ENCODE measurements at regions not wholly inside any gene's neighbourhood (a gene's known extent, or its start where the extent isn't known, plus 50 kb on each side); places are given as distances from the start of the nearest gene placed in this dataset.

GRCh38 chr20:61031101-61031830 is 220.8 kb upstream of the CDH4 start:
- no peak for DNase-seq

DNA sequence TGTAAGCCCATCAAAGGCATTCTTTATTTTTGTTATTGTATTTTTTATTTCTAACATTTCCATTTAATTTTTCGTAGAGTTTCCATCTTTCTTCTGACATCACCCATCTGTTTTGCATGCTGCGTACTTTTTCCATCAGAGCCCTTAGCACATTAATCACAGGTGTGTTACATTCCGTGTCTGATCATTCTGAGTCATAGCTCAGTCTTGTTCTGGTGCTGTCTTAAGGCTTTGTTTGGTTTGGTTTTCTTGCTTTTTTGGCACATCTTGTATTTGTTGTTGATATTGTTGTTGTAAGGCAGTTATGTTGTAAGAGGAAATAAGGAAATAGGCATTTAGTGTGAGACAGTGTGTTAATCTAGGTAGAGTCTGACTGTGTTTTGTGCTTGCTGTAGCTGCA is 214.6 kb upstream of the CDH4 start:
- DNase-seq = no peak

DNA sequence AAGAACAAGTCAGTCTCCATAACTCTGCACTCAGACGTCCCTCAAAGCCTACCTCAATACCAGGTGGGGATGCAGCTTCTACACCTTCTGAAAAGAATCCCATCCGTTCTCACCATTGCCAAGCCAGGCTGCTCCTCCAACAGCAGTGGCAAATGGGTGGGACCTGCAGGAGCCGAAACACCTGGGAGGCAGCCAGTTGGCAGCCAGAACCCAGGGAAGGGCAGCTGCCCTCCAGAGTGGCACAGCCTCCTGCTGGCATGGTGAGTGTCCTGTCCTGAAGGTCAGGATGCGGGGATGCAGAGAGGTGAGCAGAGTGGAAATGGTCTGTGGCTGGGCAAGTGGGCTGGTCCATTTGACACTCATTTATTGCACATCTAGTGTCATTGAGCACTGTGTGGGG is 210.6 kb upstream of the CDH4 start:
- no peak for DNase-seq

DNA sequence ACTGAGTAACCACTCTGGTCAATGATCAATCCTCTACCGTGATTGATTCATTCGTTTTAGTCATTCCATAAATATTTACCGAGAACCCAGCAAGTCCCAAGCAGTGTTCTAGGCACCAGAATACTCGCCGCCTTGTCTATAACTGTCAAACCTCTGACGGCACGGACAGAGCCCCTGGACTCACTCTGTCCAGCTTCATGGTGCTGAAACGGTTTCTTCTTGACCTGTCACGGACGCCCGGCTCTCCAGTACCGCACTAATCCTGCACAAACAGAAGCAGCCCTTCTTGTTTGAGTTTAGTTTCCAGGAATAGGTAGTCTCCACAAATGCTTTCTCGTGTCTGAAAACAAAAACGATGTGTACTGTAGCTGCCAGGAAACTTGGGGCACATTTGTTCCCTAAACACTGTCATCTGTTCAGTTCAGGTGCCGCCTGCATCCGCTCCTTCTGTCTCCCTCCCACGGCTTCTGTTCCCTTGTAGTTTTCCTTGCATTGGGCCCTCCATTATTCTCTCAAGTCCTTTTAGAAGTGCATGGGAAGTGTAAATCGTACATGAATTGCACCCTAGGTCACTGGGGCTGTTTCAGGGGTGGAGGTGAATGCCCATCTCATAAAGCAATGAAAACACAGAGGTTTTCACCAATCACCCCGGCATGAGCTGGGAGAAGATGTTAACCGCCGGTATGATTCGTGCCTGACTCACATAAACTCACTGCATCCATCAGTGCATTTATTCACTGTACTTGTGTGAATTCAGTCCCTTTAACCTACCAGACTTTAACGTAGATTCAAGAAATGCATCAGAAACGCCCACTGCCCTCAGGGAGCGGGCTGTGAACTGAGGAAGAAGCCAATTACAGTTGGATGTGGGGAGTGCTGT is 209.3 kb upstream of the CDH4 start:
- DNase-seq = no peak

DNA sequence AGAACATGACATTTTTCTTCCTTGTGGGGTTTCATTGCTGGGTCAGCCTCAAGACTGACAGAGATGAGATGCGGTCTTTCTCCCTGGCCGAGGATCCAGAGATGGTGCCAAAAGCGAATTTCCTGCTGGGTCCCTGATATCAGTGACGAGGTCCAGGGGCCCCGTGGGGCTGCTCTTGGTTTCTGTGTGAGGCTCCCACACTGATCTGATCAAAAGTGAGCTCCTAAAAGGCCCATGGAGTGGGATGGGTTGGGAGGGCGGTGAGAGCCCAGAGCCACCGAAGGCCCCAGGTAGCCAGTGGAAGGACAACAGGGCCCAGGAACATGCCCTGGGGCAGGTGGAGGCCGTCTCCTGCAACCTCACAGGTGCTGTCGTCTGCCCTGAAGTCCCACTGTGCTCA is 208.4 kb upstream of the CDH4 start:
- DNase-seq = no peak

DNA sequence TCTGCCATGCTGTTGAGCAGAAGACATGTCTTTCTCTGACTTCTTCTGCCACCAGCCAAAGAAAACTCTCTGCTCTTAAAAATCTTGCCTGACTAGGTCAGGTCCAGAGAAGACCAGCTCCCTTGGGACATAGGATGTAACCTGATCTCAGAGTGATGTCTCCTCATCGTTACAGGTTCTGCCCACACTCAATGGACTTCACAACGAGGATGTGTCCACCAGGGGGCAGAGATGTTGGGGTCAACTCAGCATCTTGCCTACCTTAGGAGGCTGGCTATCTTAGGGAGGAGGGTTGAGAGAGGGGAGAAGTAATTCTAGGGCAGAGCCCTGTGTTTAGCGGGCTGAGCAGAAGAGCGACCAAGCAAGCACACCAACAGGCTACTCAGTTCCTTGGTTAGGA is 207.6 kb upstream of the CDH4 start:
- DNase-seq = no peak

DNA sequence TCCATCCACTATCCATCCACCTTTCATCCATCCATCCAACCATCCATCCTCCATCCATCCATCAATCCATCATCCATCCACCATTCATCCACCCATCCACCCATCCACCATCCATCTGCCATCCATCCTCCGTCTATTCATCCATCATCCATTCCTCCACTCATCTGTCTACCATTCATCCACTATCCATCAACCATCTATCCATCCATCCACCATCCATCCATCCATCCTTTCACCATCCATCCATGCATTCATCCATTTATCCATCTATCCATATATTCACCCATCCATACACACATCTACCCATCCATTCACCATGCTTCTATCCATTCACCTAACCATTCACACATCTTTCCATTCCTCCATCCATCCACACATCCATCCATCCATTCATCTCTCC is 207.0 kb upstream of the CDH4 start:
- no peak for DNase-seq

- peak in 1 of 5 experiments; percentile 26 for DNase-seq
Measured at GRCh38 chr20:61045876-61046585, 206.0 kb upstream of the CDH4 start.

- DNase-seq = no peak
Measured at GRCh38 chr20:61046721-61047351, 205.2 kb upstream of the CDH4 start.

- no peak for DNase-seq
Measured at GRCh38 chr20:61047515-61047914, 204.5 kb upstream of the CDH4 start.

GRCh38 chr20:61048302-61048701 is 203.8 kb upstream of the CDH4 start:
- DNase-seq = no peak

DNA sequence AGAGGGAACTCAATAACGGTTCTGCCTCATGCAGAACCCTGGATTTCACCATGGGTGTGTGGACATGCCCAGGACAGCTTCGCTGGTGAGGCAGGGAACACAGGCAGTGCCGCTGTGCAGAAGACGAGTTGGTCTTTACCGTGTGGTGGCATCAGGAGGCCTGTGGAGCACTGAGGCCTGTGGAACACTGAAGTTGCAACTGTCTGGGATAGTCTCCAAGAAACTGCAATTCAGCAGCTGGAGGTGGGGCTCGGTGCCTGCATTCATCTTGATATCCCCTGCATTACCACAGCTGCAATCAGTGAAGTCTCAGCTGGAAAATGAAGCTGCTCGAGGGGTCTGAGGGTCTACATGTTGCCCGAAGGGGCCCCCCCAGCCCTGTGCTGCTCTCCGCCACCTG is 202.4 kb upstream of the CDH4 start:
- no peak for DNase-seq

DNA sequence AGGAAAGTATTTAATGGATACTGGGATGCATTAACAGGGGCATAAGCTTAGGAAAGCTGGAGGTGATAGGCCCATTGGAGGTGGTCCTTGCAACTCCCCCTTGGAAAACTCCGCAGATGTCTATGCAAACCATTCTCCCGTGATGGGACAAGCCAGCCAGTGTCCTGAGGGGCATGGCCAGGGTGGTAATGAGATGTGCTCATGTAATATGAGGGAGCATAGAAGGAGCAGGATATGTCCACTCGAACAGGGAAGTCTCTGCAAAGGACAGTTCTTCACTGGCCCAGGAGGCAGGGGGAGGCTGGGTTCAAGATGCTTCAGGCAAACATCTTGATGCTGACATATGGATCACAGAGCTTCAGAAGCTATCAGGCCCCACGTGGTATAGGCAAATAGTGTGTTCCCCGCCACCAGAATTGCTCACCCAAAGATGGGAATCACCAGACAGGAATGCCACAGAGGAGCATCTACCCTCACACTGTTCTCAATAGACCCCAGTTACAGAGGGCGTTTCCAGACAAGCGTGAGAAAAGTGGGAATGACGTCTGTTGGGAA is 201.6 kb upstream of the CDH4 start:
- no peak for DNase-seq

- DNase-seq = no peak
Measured at GRCh38 chr20:61052195-61052750, 199.8 kb upstream of the CDH4 start.

DNA sequence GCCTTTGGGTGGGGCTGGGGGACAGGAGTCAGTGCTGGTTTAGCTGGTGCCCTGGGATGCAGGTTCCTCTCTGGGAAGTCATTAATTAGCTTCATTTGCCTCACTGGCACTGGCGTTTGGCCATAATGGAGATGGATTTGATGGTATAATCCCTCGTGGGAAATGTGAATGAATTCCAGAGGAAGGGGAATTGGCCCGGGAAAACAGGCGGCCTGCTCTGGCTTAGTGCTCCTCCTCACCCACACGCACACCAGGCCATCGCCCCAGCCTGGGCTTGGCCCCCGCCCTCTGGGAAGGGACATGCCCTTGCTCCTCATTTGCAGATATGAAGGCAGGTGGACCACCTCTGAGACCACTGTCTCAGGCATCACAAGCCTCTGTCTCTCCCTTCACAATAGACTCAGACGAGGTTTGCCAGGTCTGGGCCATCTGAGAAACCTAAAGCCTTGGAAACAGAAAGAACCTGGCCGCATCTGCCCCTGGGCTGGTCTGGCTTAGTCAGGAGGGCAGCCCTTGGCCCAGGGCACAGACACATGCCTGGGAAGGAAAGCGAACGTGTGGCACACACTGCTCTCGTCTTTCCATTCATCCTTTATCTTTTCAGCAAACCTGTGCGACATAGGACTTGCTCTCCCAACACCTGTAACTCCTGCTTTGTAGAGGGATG is 199.2 kb upstream of the CDH4 start:
- no peak for DNase-seq

GRCh38 chr20:61053487-61053886 is 198.6 kb upstream of the CDH4 start:
- no peak for DNase-seq

- DNase-seq = no peak
Measured at GRCh38 chr20:61053889-61054288, 198.2 kb upstream of the CDH4 start.

DNA sequence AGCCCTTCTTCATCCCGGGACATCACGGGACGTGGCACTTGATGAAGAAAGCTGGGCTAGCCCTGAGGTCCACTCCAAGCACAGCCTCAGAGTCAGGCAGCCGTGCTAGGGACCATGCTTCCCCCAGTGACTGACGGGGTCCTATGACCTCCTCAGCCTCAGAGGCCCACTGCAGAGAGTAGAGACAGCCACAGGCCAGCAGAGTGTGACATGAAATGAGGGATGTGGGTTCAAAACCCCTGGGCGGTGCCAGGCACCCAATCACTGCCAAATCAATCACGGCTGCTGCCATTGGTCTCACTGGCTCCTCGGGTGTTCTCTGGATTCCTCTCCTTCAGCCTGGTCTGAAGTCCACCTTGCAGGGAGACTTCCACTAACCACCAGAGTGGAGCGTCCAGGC is 197.7 kb upstream of the CDH4 start:
- no peak for DNase-seq

DNA sequence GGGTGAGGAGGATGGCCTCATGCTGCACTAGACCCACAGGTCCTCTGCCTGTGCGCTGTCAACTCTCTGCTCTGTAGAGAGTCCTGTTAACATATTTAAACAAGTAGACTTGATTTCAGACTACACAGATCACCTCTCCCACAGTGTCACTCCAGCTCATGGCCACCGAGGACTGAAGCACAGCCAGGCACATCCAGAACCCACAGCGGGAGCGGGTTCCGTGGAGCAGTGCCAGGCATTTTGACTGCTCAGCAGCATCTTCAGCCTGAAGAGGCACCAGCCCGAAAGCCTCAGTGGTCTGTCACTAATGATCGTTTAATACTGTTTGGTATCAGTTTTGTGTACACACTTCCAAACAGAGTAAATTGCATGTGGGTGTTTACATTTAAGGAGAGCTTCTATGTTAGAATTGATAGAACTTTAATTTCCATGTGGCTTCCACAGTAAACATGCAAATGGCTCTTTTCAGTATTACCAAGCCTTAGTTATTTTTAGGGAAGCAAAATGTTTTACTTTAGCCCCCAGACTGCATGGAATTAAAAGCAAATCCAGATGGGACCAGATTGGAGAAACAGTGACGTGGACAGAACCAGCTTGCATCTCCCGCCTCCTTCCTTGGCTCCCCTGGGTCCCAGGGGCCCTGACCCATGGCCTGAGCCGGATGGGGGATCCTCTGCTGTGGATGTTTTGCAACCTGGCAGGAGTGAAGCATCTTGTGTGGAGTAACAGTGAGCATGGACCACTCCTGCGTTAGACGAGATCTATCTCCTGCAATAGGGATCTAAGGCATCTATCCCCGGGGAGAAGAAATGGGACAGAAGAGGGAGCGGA is 196.7 kb upstream of the CDH4 start:
- DNase-seq = no peak

DNA sequence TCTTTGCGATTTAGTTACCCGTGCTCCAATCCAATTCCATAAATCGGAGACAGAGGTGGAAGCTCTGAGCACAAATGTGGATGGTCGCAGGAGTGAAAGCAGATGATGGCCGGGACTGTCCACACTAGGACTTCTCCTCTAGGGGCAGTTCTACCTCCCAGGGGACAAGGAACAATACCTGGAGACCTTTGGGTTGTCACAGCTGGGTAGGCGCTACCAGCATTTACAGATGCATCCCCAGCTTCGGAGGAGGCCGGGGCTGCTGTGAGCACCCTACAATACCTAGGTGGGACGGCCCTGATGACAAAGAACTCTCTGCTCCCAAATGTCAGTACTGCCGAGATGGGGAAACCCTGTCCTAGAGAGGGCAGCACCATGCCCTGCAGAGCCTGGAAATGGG is 195.9 kb upstream of the CDH4 start:
- DNase-seq = no peak

Measured in T-helper 2 cell (primary cell).